ACC112 (cell line): ENCODE measurements at regions not wholly inside any gene's neighbourhood (a gene's known extent, or its start where the extent isn't known, plus 50 kb on each side); places are given as distances from the start of the nearest gene placed in this dataset.
"Not testable (repeated sequence)": the region's sequence is repeated elsewhere in the genome, so short reads cannot be mapped to it uniquely, and the experiment has no call there.

Experiments used
- H2AFZ ChIP-seq: fragments of 200-600 bp; sonication (generic); one replicate; pipeline ENCODE4 v1.6.0; 2017; ENCODE audit warnings: antibody characterized with exemption, low read length; ENCODE audit not compliant: unreplicated experiment
- H3K27ac ChIP-seq: fragments of 200-600 bp; sonication (generic); 2 replicates; pipeline ENCODE4 v1.5.1; 2014; ENCODE audit warnings: low read depth, mild to moderate bottlenecking, antibody characterized with exemption, low read length, moderate library complexity
- H3K27me3 ChIP-seq: fragments of 200-600 bp; sonication (generic); 2 replicates; pipeline ENCODE4 v1.6.1; 2014; ENCODE audit warnings: mild to moderate bottlenecking, antibody characterized with exemption, low read length, moderate library complexity, mixed read lengths; ENCODE audit not compliant: insufficient read depth
- H3K36me3 ChIP-seq: fragments of 200-600 bp; sonication (generic); 2 replicates; pipeline ENCODE4 v1.6.1; 2016; ENCODE audit warnings: mild to moderate bottlenecking, antibody characterized with exemption, low read length, moderate library complexity, mixed read lengths; ENCODE audit not compliant: insufficient read depth
- H3K4me1 ChIP-seq: fragments of 200-600 bp; sonication (generic); one replicate; pipeline ENCODE4 v1.6.1; 2016; ENCODE audit warnings: low read length, mixed read lengths; ENCODE audit not compliant: insufficient read depth, unreplicated experiment, control insufficient read depth
- H3K4me3 ChIP-seq: fragments of 200-600 bp; sonication (generic); 2 replicates; pipeline ENCODE4 v1.5.1; 2014; ENCODE audit warnings: mild to moderate bottlenecking, low read depth, low read length
- H3K79me2 ChIP-seq: fragments of 200-600 bp; sonication (generic); one replicate; pipeline ENCODE4 v1.6.0; 2016; ENCODE audit warnings: low read length; ENCODE audit not compliant: control insufficient read depth, unreplicated experiment, insufficient read depth

- Histone ChIP-seq H2AFZ (peak overlapping the region; percentile 56), H3K27me3 (no peaks in the 10 kb centered on the region), H3K27ac (no peak overlapping the region)
These were observed 193.3 kb upstream of the KCND2 start for GRCh38 chr7:120079704-120080103.

GRCh38 chr7:120086468-120086867 lies 186.5 kb upstream of the KCND2 start:
- not testable (repeated sequence) for H3K36me3 ChIP-seq, H3K27me3 ChIP-seq, H3K27ac ChIP-seq, H2AFZ ChIP-seq, H3K4me3 ChIP-seq, H3K4me1 ChIP-seq, H3K79me2 ChIP-seq

More at GRCh38 chr7:120079704-120080103, 193.3 kb upstream of the KCND2 start:
- Histone ChIP-seq H3K79me2 (no peaks in the 10 kb centered on the region), H3K4me1 (no peaks in the 10 kb centered on the region), H3K36me3 (no peaks in the 10 kb centered on the region), H3K4me3 (no peak overlapping the region)

GRCh38 chr7:120089968-120090367 lies 183.0 kb upstream of the KCND2 start:
- H3K27ac ChIP-seq: no peak overlapping the region
- H3K4me3 ChIP-seq: no peak overlapping the region
- H3K79me2 ChIP-seq: no peaks in the 10 kb centered on the region
- no peaks in the 10 kb centered on the region for H3K27me3 ChIP-seq
- H2AFZ ChIP-seq: no peak overlapping the region
- H3K36me3 ChIP-seq: no peaks in the 10 kb centered on the region
- no peaks in the 10 kb centered on the region for H3K4me1 ChIP-seq

GRCh38 chr7:120091807-120092206 lies 181.2 kb upstream of the KCND2 start:
- no peaks in the 10 kb centered on the region for H3K4me1 ChIP-seq
- no peaks in the 10 kb centered on the region for H3K79me2 ChIP-seq
- no peak overlapping the region for H3K27ac ChIP-seq
- no peaks in the 10 kb centered on the region for H3K36me3 ChIP-seq
- H2AFZ ChIP-seq: no peak overlapping the region
- no peaks in the 10 kb centered on the region for H3K27me3 ChIP-seq
- H3K4me3 ChIP-seq: no peak overlapping the region

GRCh38 chr7:120097020-120097419 lies 176.0 kb upstream of the KCND2 start:
- Histone ChIP-seq H3K4me3 (no peak overlapping the region), H3K27ac (no peak overlapping the region), H3K27me3 (no peaks in the 10 kb centered on the region), H2AFZ (no peak overlapping the region), H3K4me1 (no peaks in the 10 kb centered on the region), H3K36me3 (no peaks in the 10 kb centered on the region), H3K79me2 (no peaks in the 10 kb centered on the region)

- H2AFZ ChIP-seq: no peak overlapping the region
- no peaks in the 10 kb centered on the region for H3K4me1 ChIP-seq
- no peaks in the 10 kb centered on the region for H3K79me2 ChIP-seq
- no peak overlapping the region for H3K27ac ChIP-seq
- H3K36me3 ChIP-seq: no peaks in the 10 kb centered on the region
- no peaks in the 10 kb centered on the region for H3K27me3 ChIP-seq
- no peak overlapping the region for H3K4me3 ChIP-seq
These were observed 175.2 kb upstream of the KCND2 start for GRCh38 chr7:120097774-120098173.

GRCh38 chr7:120108376-120108775 lies 164.6 kb upstream of the KCND2 start:
- H3K27ac ChIP-seq: no peak overlapping the region
- H3K36me3 ChIP-seq: no peaks in the 10 kb centered on the region
- no peak overlapping the region for H2AFZ ChIP-seq
- no peaks in the 10 kb centered on the region for H3K4me1 ChIP-seq
- H3K4me3 ChIP-seq: no peak overlapping the region
- no peaks in the 10 kb centered on the region for H3K79me2 ChIP-seq
- H3K27me3 ChIP-seq: no peaks in the 10 kb centered on the region

- no peak overlapping the region for H3K27ac ChIP-seq
- no peaks in the 10 kb centered on the region for H3K27me3 ChIP-seq
- no peak overlapping the region for H3K4me3 ChIP-seq
- H3K4me1 ChIP-seq: no peaks in the 10 kb centered on the region
- no peak overlapping the region for H2AFZ ChIP-seq
- H3K79me2 ChIP-seq: no peaks in the 10 kb centered on the region
- H3K36me3 ChIP-seq: no peaks in the 10 kb centered on the region
These were observed 162.8 kb upstream of the KCND2 start for GRCh38 chr7:120110169-120110568.

- Histone ChIP-seq H3K4me1 (no peaks in the 10 kb centered on the region), H2AFZ (no peak overlapping the region), H3K27me3 (no peaks in the 10 kb centered on the region), H3K27ac (no peak overlapping the region), H3K79me2 (no peaks in the 10 kb centered on the region), H3K4me3 (no peak overlapping the region), H3K36me3 (no peaks in the 10 kb centered on the region)
These were observed 158.3 kb upstream of the KCND2 start for GRCh38 chr7:120114626-120115025.

- no peaks in the 10 kb centered on the region for H3K79me2 ChIP-seq
- H3K27ac ChIP-seq: no peak overlapping the region
- no peaks in the 10 kb centered on the region for H3K4me1 ChIP-seq
- H3K27me3 ChIP-seq: no peaks in the 10 kb centered on the region
- no peak overlapping the region for H3K4me3 ChIP-seq
- H2AFZ ChIP-seq: no peak overlapping the region
- H3K36me3 ChIP-seq: no peaks in the 10 kb centered on the region
These were observed 149.4 kb upstream of the KCND2 start for GRCh38 chr7:120123528-120123927.

GRCh38 chr7:120131096-120131839 lies 141.7 kb upstream of the KCND2 start:
- H3K79me2 ChIP-seq: no peaks in the 10 kb centered on the region
- H3K4me1 ChIP-seq: no peaks in the 10 kb centered on the region
- no peaks in the 10 kb centered on the region for H3K27me3 ChIP-seq
- no peaks in the 10 kb centered on the region for H3K36me3 ChIP-seq
- H3K27ac ChIP-seq: no peak overlapping the region
- H3K4me3 ChIP-seq: no peak overlapping the region
- no peak overlapping the region for H2AFZ ChIP-seq
